ENCODE measurements at regions not wholly inside any gene's neighbourhood (a gene's known extent, or its start where the extent isn't known, plus 50 kb on each side); places are given as distances from the start of the nearest gene placed in this dataset.

GRCh38 chr9:28981711-28982110 is 1408.4 kb upstream of the C9orf72 start:
- TF ChIP-seq EZH2phosphoT487 (IDR thresholded peaks at IDR 0.05; ENCODE audit: low read depth), result no peak
- TF ChIP-seq, protein P1, sequence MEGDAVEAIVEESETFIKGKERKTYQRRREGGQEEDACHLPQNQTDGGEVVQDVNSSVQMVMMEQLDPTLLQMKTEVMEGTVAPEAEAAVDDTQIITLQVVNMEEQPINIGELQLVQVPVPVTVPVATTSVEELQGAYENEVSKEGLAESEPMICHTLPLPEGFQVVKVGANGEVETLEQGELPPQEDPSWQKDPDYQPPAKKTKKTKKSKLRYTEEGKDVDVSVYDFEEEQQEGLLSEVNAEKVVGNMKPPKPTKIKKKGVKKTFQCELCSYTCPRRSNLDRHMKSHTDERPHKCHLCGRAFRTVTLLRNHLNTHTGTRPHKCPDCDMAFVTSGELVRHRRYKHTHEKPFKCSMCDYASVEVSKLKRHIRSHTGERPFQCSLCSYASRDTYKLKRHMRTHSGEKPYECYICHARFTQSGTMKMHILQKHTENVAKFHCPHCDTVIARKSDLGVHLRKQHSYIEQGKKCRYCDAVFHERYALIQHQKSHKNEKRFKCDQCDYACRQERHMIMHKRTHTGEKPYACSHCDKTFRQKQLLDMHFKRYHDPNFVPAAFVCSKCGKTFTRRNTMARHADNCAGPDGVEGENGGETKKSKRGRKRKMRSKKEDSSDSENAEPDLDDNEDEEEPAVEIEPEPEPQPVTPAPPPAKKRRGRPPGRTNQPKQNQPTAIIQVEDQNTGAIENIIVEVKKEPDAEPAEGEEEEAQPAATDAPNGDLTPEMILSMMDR (IDR thresholded peaks at IDR 0.05; ENCODE audit: low read depth, low read length), result no peak
